ENCODE measurements at regions not wholly inside any gene's neighbourhood (a gene's known extent, or its start where the extent isn't known, plus 50 kb on each side); places are given as distances from the start of the nearest gene placed in this dataset.

- H3K27me3 ChIP-seq (ENCODE audit: low read depth, low read length): no peaks in the 10 kb centered on the region
- peaks cover 0 to 5% of the 10 kb centered on the region in 2 donors for H3K9me3 ChIP-seq (ENCODE audit: control insufficient read depth in 1 of 2, low read length in 2 of 2)
- no peaks in the 10 kb centered on the region for H3K36me3 ChIP-seq (ENCODE audit: control insufficient read depth in 1 of 2, insufficient read depth in 2 of 2, low read length in 2 of 2)
- H3K4me1 ChIP-seq (ENCODE audit: control insufficient read depth in 1 of 2, insufficient read depth in 2 of 2, low read length in 2 of 2): peaks cover 0 to 8% of the 10 kb centered on the region in 2 donors
- H3K27ac ChIP-seq (ENCODE audit: low read length): no peak overlapping the region
- no peak overlapping the region for H3K4me3 ChIP-seq (ENCODE audit: low read depth in 1 of 2, low read length in 2 of 2)
These were observed 655.1 kb downstream of the INHBA start for GRCh38 chr7:41047789-41048191.

GRCh38 chr7:41047211-41047610, 655.7 kb downstream of the INHBA start:
- no peak overlapping the region for H3K27ac ChIP-seq (ENCODE audit: low read length)
- no peaks in the 10 kb centered on the region for H3K27me3 ChIP-seq (ENCODE audit: low read depth, low read length)

GRCh38 chr7:41046776-41047175, 656.1 kb downstream of the INHBA start:
- Histone ChIP-seq H3K27me3 (ENCODE audit: low read depth, low read length) (no peaks in the 10 kb centered on the region), H3K4me3 (ENCODE audit: low read depth in 1 of 2, low read length in 2 of 2) (no peak overlapping the region), H3K36me3 (ENCODE audit: control insufficient read depth in 1 of 2, insufficient read depth in 2 of 2, low read length in 2 of 2) (no peaks in the 10 kb centered on the region), H3K9me3 (ENCODE audit: control insufficient read depth in 1 of 2, low read length in 2 of 2) (peaks cover 0 to 5% of the 10 kb centered on the region in 2 donors), H3K27ac (ENCODE audit: low read length) (no peak overlapping the region), H3K4me1 (ENCODE audit: control insufficient read depth in 1 of 2, insufficient read depth in 2 of 2, low read length in 2 of 2) (peaks cover 0 to 8% of the 10 kb centered on the region in 2 donors)

More at GRCh38 chr7:41047211-41047610, 655.7 kb downstream of the INHBA start:
- H3K9me3 ChIP-seq (ENCODE audit: control insufficient read depth in 1 of 2, low read length in 2 of 2): peaks cover 0 to 5% of the 10 kb centered on the region in 2 donors
- no peaks in the 10 kb centered on the region for H3K36me3 ChIP-seq (ENCODE audit: control insufficient read depth in 1 of 2, insufficient read depth in 2 of 2, low read length in 2 of 2)
- peaks cover 0 to 8% of the 10 kb centered on the region in 2 donors for H3K4me1 ChIP-seq (ENCODE audit: control insufficient read depth in 1 of 2, insufficient read depth in 2 of 2, low read length in 2 of 2)
- no peak overlapping the region for H3K4me3 ChIP-seq (ENCODE audit: low read depth in 1 of 2, low read length in 2 of 2)

GRCh38 chr7:41046221-41046761, 656.6 kb downstream of the INHBA start:
- Histone ChIP-seq H3K9me3 (ENCODE audit: control insufficient read depth in 1 of 2, low read length in 2 of 2) (peaks cover 0 to 5% of the 10 kb centered on the region in 2 donors), H3K4me1 (ENCODE audit: control insufficient read depth in 1 of 2, insufficient read depth in 2 of 2, low read length in 2 of 2) (peaks cover 0 to 8% of the 10 kb centered on the region in 2 donors), H3K27me3 (ENCODE audit: low read depth, low read length) (no peaks in the 10 kb centered on the region), H3K27ac (ENCODE audit: low read length) (no peak overlapping the region), H3K4me3 (ENCODE audit: low read depth in 1 of 2, low read length in 2 of 2) (no peak overlapping the region), H3K36me3 (ENCODE audit: control insufficient read depth in 1 of 2, insufficient read depth in 2 of 2, low read length in 2 of 2) (no peaks in the 10 kb centered on the region)

- no peak overlapping the region for H3K27ac ChIP-seq (ENCODE audit: low read length)
- H3K4me1 ChIP-seq (ENCODE audit: control insufficient read depth in 1 of 2, insufficient read depth in 2 of 2, low read length in 2 of 2): peaks cover 0 to 8% of the 10 kb centered on the region in 2 donors
- peaks cover 0 to 5% of the 10 kb centered on the region in 2 donors for H3K9me3 ChIP-seq (ENCODE audit: control insufficient read depth in 1 of 2, low read length in 2 of 2)
- H3K36me3 ChIP-seq (ENCODE audit: control insufficient read depth in 1 of 2, insufficient read depth in 2 of 2, low read length in 2 of 2): no peaks in the 10 kb centered on the region
- H3K4me3 ChIP-seq (ENCODE audit: low read depth in 1 of 2, low read length in 2 of 2): no peak overlapping the region
- H3K27me3 ChIP-seq (ENCODE audit: low read depth, low read length): no peaks in the 10 kb centered on the region
These were observed 657.2 kb downstream of the INHBA start for GRCh38 chr7:41045556-41046123.

- H3K4me1 ChIP-seq (ENCODE audit: control insufficient read depth in 1 of 2, insufficient read depth in 2 of 2, low read length in 2 of 2): no peaks in the 10 kb centered on the region
- no peak overlapping the region for H3K27ac ChIP-seq (ENCODE audit: low read length)
- no peaks in the 10 kb centered on the region for H3K36me3 ChIP-seq (ENCODE audit: control insufficient read depth in 1 of 2, insufficient read depth in 2 of 2, low read length in 2 of 2)
- no peaks in the 10 kb centered on the region for H3K27me3 ChIP-seq (ENCODE audit: low read depth, low read length)
- peaks cover 0 to 5% of the 10 kb centered on the region in 2 donors for H3K9me3 ChIP-seq (ENCODE audit: control insufficient read depth in 1 of 2, low read length in 2 of 2)
- H3K4me3 ChIP-seq (ENCODE audit: low read depth in 1 of 2, low read length in 2 of 2): no peak overlapping the region
These were observed 662.9 kb downstream of the INHBA start for GRCh38 chr7:41039981-41040380.

- Histone ChIP-seq H3K9me3 (ENCODE audit: control insufficient read depth in 1 of 2, low read length in 2 of 2) (peaks cover 0 to 5% of the 10 kb centered on the region in 2 donors), H3K4me3 (ENCODE audit: low read depth in 1 of 2, low read length in 2 of 2) (no peak overlapping the region), H3K4me1 (ENCODE audit: control insufficient read depth in 1 of 2, insufficient read depth in 2 of 2, low read length in 2 of 2) (no peaks in the 10 kb centered on the region), H3K27ac (ENCODE audit: low read length) (no peak overlapping the region), H3K36me3 (ENCODE audit: control insufficient read depth in 1 of 2, insufficient read depth in 2 of 2, low read length in 2 of 2) (no peaks in the 10 kb centered on the region), H3K27me3 (ENCODE audit: low read depth, low read length) (no peaks in the 10 kb centered on the region)
These were observed 663.4 kb downstream of the INHBA start for GRCh38 chr7:41039386-41039953.

- H3K27ac ChIP-seq (ENCODE audit: low read length): no peak overlapping the region
- peaks cover 0 to 3% of the 10 kb centered on the region in 2 donors for H3K9me3 ChIP-seq (ENCODE audit: control insufficient read depth in 1 of 2, low read length in 2 of 2)
- H3K36me3 ChIP-seq (ENCODE audit: control insufficient read depth in 1 of 2, insufficient read depth in 2 of 2, low read length in 2 of 2): no peaks in the 10 kb centered on the region
- H3K27me3 ChIP-seq (ENCODE audit: low read depth, low read length): no peaks in the 10 kb centered on the region
- H3K4me3 ChIP-seq (ENCODE audit: low read depth in 1 of 2, low read length in 2 of 2): no peak overlapping the region
- no peaks in the 10 kb centered on the region for H3K4me1 ChIP-seq (ENCODE audit: control insufficient read depth in 1 of 2, insufficient read depth in 2 of 2, low read length in 2 of 2)
These were observed 664.7 kb downstream of the INHBA start for GRCh38 chr7:41038211-41038610.

- no peaks in the 10 kb centered on the region for H3K9me3 ChIP-seq (ENCODE audit: control insufficient read depth in 1 of 2, low read length in 2 of 2)
- no peaks in the 10 kb centered on the region for H3K4me1 ChIP-seq (ENCODE audit: control insufficient read depth in 1 of 2, insufficient read depth in 2 of 2, low read length in 2 of 2)
- H3K36me3 ChIP-seq (ENCODE audit: control insufficient read depth in 1 of 2, insufficient read depth in 2 of 2, low read length in 2 of 2): no peaks in the 10 kb centered on the region
- no peak overlapping the region for H3K27ac ChIP-seq (ENCODE audit: low read length)
- no peak overlapping the region for H3K4me3 ChIP-seq (ENCODE audit: low read depth in 1 of 2, low read length in 2 of 2)
- no peaks in the 10 kb centered on the region for H3K27me3 ChIP-seq (ENCODE audit: low read depth, low read length)
These were observed 665.2 kb downstream of the INHBA start for GRCh38 chr7:41037691-41038090.

- no peaks in the 10 kb centered on the region for H3K27me3 ChIP-seq (ENCODE audit: low read depth, low read length)
- H3K27ac ChIP-seq (ENCODE audit: low read length): no peak overlapping the region
- no peaks in the 10 kb centered on the region for H3K36me3 ChIP-seq (ENCODE audit: control insufficient read depth in 1 of 2, insufficient read depth in 2 of 2, low read length in 2 of 2)
- no peaks in the 10 kb centered on the region for H3K4me1 ChIP-seq (ENCODE audit: control insufficient read depth in 1 of 2, insufficient read depth in 2 of 2, low read length in 2 of 2)
- H3K4me3 ChIP-seq (ENCODE audit: low read depth in 1 of 2, low read length in 2 of 2): no peak overlapping the region
- no peaks in the 10 kb centered on the region for H3K9me3 ChIP-seq (ENCODE audit: control insufficient read depth in 1 of 2, low read length in 2 of 2)
These were observed 667.1 kb downstream of the INHBA start for GRCh38 chr7:41035794-41036193.

- H3K27ac ChIP-seq (ENCODE audit: low read length): no peak overlapping the region
- no peak overlapping the region for H3K4me3 ChIP-seq (ENCODE audit: low read depth in 1 of 2, low read length in 2 of 2)
- no peaks in the 10 kb centered on the region for H3K27me3 ChIP-seq (ENCODE audit: low read depth, low read length)
- no peaks in the 10 kb centered on the region for H3K4me1 ChIP-seq (ENCODE audit: control insufficient read depth in 1 of 2, insufficient read depth in 2 of 2, low read length in 2 of 2)
- no peaks in the 10 kb centered on the region for H3K9me3 ChIP-seq (ENCODE audit: control insufficient read depth in 1 of 2, low read length in 2 of 2)
- no peaks in the 10 kb centered on the region for H3K36me3 ChIP-seq (ENCODE audit: control insufficient read depth in 1 of 2, insufficient read depth in 2 of 2, low read length in 2 of 2)
These were observed 669.4 kb downstream of the INHBA start for GRCh38 chr7:41033500-41033899.

Data from muscle layer of duodenum (tissue), 2 donors.